Lower leg skin (tissue), 4 donors: ENCODE measurements at regions not wholly inside any gene's neighbourhood (a gene's known extent, or its start where the extent isn't known, plus 50 kb on each side); places are given as distances from the start of the nearest gene placed in this dataset.

Source experiments
- DNase-seq, 2 donors: peaks; one replicate each; pipeline ENCODE4 v3.0.0-alpha.2; 2019; ENCODE audit warnings: low spot score in 2 of 2
- H3K4me3 ChIP-seq: fragments of 200-600 bp; sonication (generic); 2 replicates; pipeline ENCODE4 v1.5.1; 2017; ENCODE audit warnings: mild to moderate bottlenecking, low read depth; ENCODE audit not compliant: poor library complexity, severe bottlenecking
- CTCF ChIP-seq, 3 donors: fragments of 450-650 bp; IDR thresholded peaks; one replicate each; pipeline ENCODE4 v1.5.1; 2016; ENCODE audit warnings: antibody characterized with exemption in 3 of 3, mild to moderate bottlenecking in 3 of 3, moderate library complexity in 2 of 3
- POLR2A ChIP-seq, 2 donors: fragments of 450-650 bp; IDR thresholded peaks; one replicate each; pipeline ENCODE4 v1.6.1; 2016 to 2017; ENCODE audit warnings: antibody characterized with exemption in 2 of 2, mild to moderate bottlenecking in 1 of 2, moderate library complexity in 1 of 2
- WGBS, 2 donors: methylation state at CpG; one replicate each; pipeline ENCODE4 v1.1.5; 2018; 5-methylcytosine and 5-hydroxymethylcytosine counted together
- intact Hi-C: fragments of 100-400 bp; cut with DNase I; formaldehyde crosslinking; loops from one replicate; pipeline ENCODE4 v1.15.0; 2023; ENCODE audit warnings: low total_unique reads

- 63 to 85% methylated on average over 1 of the region's 1 CpG for WGBS, 2 donors
- no peak for TF ChIP-seq POLR2A (IDR thresholded peaks at IDR 0.05)
Observed at GRCh38 chr13:90455067-90455466, 892.4 kb upstream of the MIR17HG start.

GRCh38 chr13:90455823-90456222, 891.7 kb upstream of the MIR17HG start:
- 81 to 82% methylated on average over 3 to 4 of the region's 4 CpGs for WGBS, 2 donors
- TF ChIP-seq CTCF (IDR thresholded peaks at IDR 0.05): no peak
- TF ChIP-seq POLR2A (IDR thresholded peaks at IDR 0.05): no peak

More at GRCh38 chr13:90455067-90455466, 892.4 kb upstream of the MIR17HG start:
- intact Hi-C loops: no loop called here
- DNase-seq: no peak
- H3K4me3 ChIP-seq: no peak overlapping the region

GRCh38 chr13:90461398-90461797, 886.1 kb upstream of the MIR17HG start:
- intact Hi-C loops: no loop called here
- no peak overlapping the region for H3K4me3 ChIP-seq
- no peak for DNase-seq
- no peak for TF ChIP-seq POLR2A (IDR thresholded peaks at IDR 0.05)
- WGBS, 2 donors: 72 to 74% methylated on average over 3 of the region's 3 CpGs

More at GRCh38 chr13:90455823-90456222, 891.7 kb upstream of the MIR17HG start:
- H3K4me3 ChIP-seq: no peak overlapping the region
- intact Hi-C loops: no loop called here
- no peak for DNase-seq

- H3K4me3 ChIP-seq: no peak overlapping the region
- DNase-seq: no peak
- TF ChIP-seq CTCF (IDR thresholded peaks at IDR 0.05) (no peak), POLR2A (IDR thresholded peaks at IDR 0.05) (no peak)
- intact Hi-C loops: no loop called here
Observed at GRCh38 chr13:90477216-90477615, 870.3 kb upstream of the MIR17HG start.

GRCh38 chr13:90483906-90484305, 863.6 kb upstream of the MIR17HG start:
- H3K4me3 ChIP-seq: no peak overlapping the region
- TF ChIP-seq POLR2A (IDR thresholded peaks at IDR 0.05) (no peak), CTCF (IDR thresholded peaks at IDR 0.05) (no peak)
- intact Hi-C loops: no loop called here
- no peak for DNase-seq
- 83 to 95% methylated on average over 1 of the region's 1 CpG for WGBS, 2 donors

- TF ChIP-seq CTCF (IDR thresholded peaks at IDR 0.05) (no peak), POLR2A (IDR thresholded peaks at IDR 0.05) (no peak)
- peak in 1 of 2 donors; percentile 24 for DNase-seq
Observed at GRCh38 chr13:90485436-90485835, 862.1 kb upstream of the MIR17HG start.

GRCh38 chr13:90492872-90493271, 854.6 kb upstream of the MIR17HG start:
- WGBS, 2 donors: 74 to 83% methylated on average over 2 of the region's 2 CpGs
- no peak overlapping the region for H3K4me3 ChIP-seq
- intact Hi-C loops: no loop called here
- DNase-seq: no peak
- no peak for TF ChIP-seq POLR2A (IDR thresholded peaks at IDR 0.05)
- TF ChIP-seq CTCF (IDR thresholded peaks at IDR 0.05): no peak

More at GRCh38 chr13:90485436-90485835, 862.1 kb upstream of the MIR17HG start:
- H3K4me3 ChIP-seq: no peak overlapping the region
- intact Hi-C loops: no loop called here
